Hematopoietic multipotent progenitor cell treated with erythropoietin and hydrocortisone succinate and interleukin-3 and kit ligand, for 4 days (in vitro differentiated cells): ENCODE measurements at regions not wholly inside any gene's neighbourhood (a gene's known extent, or its start where the extent isn't known, plus 50 kb on each side); places are given as distances from the start of the nearest gene placed in this dataset.
"Not testable (repeated sequence)": the region's sequence is repeated elsewhere in the genome, so short reads cannot be mapped to it uniquely, and the experiment has no call there.

Experiments
- DNase-seq: peaks from one replicate; pipeline ENCODE4 v3.0.0-alpha.2; 2015

DNA sequence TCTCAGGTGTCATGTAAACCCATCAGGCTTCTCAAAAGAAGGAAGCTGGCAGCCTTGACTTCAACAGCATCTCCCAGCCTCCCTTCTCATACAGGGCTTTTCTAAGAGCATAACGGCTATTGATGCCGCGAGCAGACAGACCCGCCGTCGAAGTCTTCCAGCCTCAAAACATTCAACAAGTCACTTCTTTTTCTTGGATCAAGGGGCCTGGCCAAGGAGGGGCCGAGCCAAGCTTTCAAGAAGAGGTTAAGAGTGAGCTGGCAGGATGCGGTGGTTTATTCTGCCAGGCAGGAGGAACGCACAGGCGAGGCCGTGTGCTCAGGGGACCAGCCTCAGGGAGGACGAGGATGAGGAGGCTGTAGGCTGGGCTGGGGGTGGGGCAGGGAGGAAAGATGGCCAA, 102.9 kb upstream of the RFLNA start:
- DNase-seq: no peak

DNA sequence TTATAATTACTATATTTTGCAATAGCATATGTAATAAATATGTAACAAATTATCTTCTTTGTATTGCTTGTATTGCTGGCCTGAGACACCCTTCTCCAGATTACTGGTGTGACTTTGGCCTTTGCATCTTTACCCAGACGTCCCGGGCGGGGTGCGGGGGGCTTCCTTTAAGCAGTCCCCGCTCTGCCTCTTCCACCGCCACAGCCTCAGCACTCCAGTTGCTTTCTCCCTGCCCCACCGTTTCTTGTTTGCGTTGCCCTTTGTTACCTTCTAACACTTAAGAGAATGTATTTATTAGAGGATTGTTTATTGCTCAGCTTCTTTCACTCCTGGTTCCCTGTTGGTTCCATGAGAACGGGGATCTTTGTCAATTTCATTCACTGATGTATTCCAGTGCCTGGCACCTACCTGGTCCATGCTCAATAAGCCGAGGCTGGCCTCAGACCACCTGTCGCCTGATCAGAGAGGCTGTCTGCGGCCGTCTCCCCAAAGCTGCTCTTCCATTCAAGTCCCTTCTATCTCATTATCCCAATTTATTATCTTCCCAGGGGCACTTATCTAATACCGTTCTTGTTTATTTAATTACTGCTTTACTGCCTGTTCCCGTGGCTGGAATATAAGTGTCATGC, 100.5 kb upstream of the RFLNA start:
- DNase-seq: no peak

DNA sequence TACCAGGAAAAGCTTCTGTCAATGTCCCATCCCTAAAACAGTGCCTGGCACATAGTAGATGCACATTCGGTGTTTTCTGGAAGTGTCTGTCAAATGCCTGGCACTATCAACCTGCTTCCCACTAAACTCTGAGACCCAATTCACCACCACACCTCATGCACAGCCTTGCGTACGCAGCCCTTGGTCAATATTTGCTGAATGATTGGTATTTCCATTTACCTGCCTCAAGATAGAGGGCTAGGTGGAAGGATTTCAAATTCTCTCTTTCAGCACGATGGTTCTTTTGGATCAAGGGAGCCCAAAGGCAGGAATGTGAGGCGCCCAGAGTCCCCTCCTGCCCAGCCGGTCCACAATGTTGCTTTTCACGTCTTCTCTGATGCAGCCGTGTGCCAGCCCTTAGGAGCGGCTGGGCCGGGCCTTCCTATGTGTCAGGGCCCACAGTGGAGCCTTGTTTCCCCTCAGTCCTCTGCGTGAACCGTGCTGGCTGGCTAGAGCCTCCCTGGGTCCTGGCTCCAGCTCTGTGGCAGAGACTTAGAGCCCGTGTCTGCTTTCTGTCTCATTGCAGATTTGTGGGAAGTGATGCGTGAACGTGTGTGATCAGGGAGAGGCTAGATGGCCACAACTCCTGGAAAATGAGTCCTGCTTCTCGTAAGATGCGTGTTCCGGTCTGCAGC, 99.9 kb upstream of the RFLNA start:
- DNase-seq: no peak

GRCh38 chr12:124195567-124195942, 99.3 kb upstream of the RFLNA start:
- no peak for DNase-seq

GRCh38 chr12:124196236-124196635, 98.7 kb upstream of the RFLNA start:
- no peak for DNase-seq

- no peak for DNase-seq
Measured at GRCh38 chr12:124201248-124201647, 93.6 kb upstream of the RFLNA start.

- DNase-seq: no peak
Measured at GRCh38 chr12:124203176-124203575, 91.7 kb upstream of the RFLNA start.

- DNase-seq: no peak
Measured at GRCh38 chr12:124205405-124205804, 89.5 kb upstream of the RFLNA start.

- no peak for DNase-seq
Measured at GRCh38 chr12:124207049-124207448, 87.8 kb upstream of the RFLNA start.

DNA sequence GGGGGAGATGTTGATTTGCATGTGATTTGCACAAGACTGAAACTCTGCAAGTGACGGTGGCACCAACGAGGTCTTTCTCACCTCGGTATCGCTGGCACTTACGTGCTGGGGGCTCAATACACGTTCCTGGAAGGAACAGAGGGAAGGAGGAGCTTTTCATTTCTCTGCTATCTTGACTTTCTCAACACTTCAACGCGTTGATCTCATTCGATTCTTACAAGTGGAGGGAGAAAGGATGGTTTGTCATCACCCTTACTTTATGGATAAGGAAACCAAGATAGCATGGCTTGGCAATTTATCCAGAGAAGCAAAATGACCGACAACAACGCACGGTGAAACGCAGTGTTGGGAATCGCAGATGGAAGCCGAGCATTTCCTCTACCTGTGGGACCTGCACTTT, 87.3 kb upstream of the RFLNA start:
- no peak for DNase-seq

DNA sequence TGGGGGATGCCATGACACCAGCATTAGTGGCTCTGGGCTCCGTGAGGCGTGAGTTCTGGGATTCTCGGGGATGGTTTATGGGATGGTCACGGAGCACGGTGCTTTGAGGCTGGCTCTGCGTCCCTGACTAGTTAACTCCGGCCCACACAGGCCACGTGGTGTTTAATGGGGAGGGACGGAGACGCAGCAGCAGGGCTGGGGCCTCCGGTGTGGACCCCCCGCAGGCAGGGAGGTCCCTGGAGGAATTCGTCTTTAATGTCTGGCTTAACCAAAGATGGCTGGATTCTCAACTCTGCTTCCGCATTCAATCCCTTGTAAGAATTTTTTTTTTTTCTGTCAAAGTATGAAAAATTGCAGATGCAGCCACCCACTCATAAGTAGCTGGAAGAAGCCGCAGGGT, 86.4 kb upstream of the RFLNA start:
- no peak for DNase-seq

DNA sequence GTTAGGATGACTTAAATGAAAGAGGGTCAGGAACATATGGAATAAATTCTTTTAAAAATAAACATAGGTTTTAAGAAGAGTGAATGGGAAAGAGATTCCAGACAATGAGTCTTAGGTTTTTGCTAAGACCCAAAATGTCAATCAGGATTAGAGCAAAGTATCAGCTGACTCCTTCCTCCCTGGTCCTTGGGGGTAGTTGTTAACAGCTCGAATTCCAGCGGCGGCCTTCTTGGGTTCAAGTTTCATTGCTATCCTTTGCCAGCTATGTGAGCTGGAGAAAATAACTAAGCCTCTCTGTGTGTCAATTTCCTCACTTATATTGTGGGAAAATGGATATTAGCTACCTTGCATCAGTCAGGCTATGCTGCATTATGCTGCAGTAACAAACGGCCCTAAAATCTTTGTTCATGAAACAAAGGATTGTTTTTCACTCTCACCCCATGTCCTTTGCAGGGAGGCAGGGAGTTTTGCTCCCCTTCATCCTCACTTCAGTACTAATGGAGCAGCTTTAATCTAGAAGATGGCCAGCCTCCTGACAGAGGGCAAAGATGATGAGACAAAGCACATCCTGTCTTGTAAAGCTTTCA, 83.8 kb upstream of the RFLNA start:
- DNase-seq: no peak

DNA sequence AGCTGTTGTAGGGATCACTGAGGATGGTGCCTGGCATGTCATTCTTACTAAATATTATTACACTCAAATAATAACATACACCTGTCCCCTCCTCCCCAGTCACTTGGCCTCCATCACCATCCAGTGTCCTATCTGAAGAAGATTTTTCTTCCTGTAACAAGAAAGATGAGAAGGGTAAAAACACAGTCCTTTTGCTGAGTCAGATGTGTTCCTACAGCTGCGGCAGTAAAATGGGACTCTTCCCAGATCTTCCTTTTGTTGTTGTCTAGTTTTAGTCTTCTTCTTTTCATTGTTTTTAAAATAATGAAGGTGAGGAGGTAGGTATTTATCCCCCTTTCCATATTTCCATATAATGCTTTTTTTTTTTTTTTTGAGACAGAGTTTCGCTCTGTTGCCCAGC, 83.1 kb upstream of the RFLNA start:
- no peak for DNase-seq

DNA sequence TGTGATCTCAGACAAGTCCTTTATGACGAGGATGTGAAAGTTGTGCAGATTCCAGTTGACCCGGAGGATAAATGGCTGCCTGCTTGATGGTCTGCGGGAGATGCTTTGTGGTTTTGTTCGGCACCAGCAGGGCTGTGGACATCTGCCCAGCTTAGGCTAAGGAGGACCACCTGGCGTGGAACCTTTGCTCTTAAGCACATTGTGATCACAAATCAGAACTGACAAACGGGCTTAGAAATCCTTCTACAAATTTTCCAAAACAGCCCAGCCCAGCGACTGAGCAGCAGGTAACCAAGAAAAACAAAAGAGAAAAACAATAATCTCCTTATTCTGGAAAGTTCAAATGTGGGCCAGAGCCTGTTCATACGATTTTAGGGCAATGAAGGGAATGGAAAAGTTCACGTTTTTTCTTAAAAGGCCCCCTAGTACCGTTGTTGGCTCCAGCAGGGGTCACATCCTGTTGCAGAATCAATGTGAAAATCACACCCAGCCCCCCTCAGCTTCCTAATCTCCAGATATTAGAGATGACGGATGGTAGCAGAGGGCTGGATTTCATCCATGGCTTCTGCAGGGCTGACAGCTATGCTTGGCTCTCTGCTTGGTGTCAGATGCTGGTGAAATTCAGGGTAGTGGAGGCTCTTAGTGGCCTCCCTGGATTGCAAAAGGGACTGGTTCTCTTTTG, 81.1 kb upstream of the RFLNA start:
- no peak for DNase-seq

DNA sequence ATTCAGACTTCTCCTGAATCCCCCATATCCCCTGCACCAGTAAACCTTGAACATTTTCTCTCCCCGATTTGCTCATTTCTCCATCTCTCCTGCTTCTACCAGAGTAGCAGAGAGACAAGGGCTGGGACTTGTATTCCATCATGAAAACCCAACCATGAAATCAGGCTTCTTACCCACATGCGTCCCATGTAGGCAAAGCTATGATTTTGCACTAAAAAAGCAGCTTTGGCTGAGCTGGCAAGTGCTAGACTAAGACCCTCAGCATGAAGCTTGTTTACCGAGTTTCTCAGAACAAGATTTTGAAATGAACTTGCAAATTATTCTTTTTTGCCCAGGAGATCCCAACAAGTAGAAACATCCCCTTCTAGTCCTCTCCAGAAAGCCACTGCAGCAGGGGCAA, 80.3 kb upstream of the RFLNA start:
- no peak for DNase-seq

- no peak for DNase-seq
Measured at GRCh38 chr12:124216966-124217365, 77.9 kb upstream of the RFLNA start.

- no peak for DNase-seq
Measured at GRCh38 chr12:124217508-124218242, 77.2 kb upstream of the RFLNA start.

GRCh38 chr12:124218243-124218560, 76.7 kb upstream of the RFLNA start:
- no peak for DNase-seq

- not testable (repeated sequence) for DNase-seq
Measured at GRCh38 chr12:124218650-124219049, 76.2 kb upstream of the RFLNA start.

- no peak for DNase-seq
Measured at GRCh38 chr12:124222368-124223245, 72.3 kb upstream of the RFLNA start.

DNA sequence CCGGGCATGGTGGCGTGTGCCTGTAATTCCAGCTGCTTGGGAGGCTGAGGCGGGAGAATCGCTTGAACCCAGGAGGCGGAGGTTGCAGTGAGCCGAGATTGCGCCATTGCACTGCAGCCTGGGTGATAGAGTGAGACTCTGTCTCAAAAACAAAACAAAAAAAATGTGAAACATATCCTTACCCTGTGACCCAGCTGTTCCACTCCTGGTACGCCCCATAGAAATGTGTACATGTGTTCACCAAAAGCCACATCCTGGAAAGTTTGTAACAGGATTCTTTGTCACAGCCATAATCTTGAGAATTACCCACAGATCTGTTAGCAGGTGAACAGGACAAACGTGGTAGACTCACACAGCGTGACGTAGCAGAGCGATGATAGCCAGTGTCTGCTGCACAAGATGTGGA, 71.2 kb upstream of the RFLNA start:
- peak; percentile 10 for DNase-seq

- no peak for DNase-seq
Measured at GRCh38 chr12:124224535-124225110, 70.3 kb upstream of the RFLNA start.
